Suprapubic skin (tissue), 3 donors: ENCODE measurements at regions not wholly inside any gene's neighbourhood (a gene's known extent, or its start where the extent isn't known, plus 50 kb on each side); places are given as distances from the start of the nearest gene placed in this dataset.

Experiments used
- POLR2A ChIP-seq, 2 donors: fragments of 450-650 bp; IDR thresholded peaks; one replicate each; pipeline ENCODE4 v1.6.1; 2017; ENCODE audit warnings: antibody characterized with exemption in 2 of 2, mild to moderate bottlenecking in 2 of 2, moderate library complexity in 2 of 2
- TF ChIP-seq, protein P1 (sequence below), 2 donors: fragments of 200-600 bp in 1 of 2; fragments of 450-650 bp in 1 of 2; sonication (generic) in 1 of 2; IDR thresholded peaks; one replicate each; pipeline ENCODE4 v1.5.1; 2016 to 2019; ENCODE audit warnings: antibody characterized with exemption in 2 of 2, mild to moderate bottlenecking in 1 of 2, moderate library complexity in 1 of 2

DNA sequence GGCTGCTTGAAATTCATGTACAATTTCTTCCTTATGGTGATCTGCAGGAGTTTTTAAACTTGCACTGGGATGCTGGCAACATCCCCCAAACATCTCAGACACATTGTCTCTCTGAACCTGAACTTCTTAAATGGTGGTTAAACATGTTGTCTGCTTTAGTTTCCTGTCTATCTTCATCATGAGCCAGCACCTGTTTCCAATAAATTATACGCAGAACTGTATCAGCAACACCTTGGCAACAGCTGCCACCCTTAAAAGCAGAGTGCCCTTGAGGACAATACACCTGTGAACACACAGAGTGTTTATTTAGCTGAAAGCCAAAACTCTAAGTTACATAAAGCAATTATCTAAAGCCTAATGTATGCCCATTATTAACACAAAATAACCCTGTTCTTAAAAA is 242.9 kb downstream of the WNT5A start:
- no peak for TF ChIP-seq POLR2A (IDR thresholded peaks at IDR 0.05)
- TF ChIP-seq, protein P1, sequence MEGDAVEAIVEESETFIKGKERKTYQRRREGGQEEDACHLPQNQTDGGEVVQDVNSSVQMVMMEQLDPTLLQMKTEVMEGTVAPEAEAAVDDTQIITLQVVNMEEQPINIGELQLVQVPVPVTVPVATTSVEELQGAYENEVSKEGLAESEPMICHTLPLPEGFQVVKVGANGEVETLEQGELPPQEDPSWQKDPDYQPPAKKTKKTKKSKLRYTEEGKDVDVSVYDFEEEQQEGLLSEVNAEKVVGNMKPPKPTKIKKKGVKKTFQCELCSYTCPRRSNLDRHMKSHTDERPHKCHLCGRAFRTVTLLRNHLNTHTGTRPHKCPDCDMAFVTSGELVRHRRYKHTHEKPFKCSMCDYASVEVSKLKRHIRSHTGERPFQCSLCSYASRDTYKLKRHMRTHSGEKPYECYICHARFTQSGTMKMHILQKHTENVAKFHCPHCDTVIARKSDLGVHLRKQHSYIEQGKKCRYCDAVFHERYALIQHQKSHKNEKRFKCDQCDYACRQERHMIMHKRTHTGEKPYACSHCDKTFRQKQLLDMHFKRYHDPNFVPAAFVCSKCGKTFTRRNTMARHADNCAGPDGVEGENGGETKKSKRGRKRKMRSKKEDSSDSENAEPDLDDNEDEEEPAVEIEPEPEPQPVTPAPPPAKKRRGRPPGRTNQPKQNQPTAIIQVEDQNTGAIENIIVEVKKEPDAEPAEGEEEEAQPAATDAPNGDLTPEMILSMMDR (IDR thresholded peaks at IDR 0.05) = no peak
